NCI-H446 (cell line): ENCODE measurements at regions not wholly inside any gene's neighbourhood (a gene's known extent, or its start where the extent isn't known, plus 50 kb on each side); places are given as distances from the start of the nearest gene placed in this dataset.
"Not testable (repeated sequence)": the region's sequence is repeated elsewhere in the genome, so short reads cannot be mapped to it uniquely, and the experiment has no call there.

ENCODE experiments used
- DNase-seq, 2 experiments: peaks; one replicate each; lab custom pipeline; 2025; lab: John Stamatoyannopoulos, UW

DNA sequence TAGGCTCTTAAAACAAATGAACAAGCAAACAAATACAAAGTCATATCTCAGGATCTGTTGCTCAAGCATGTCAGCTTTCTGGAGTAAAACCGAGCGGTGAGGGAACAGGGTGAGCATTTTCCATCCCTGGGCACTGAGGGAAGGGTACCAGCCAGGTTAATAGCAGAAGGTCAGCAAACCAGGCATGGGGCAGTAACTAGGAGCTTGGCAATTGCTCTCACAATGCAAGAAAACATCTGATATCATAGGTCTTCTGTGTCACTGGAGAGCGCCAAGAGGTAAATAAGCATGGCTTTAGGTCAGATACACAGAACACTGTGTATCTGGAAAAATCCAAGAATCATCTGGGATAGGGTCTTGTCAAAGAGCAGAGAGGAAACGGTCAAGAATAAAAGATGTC is 521.7 kb upstream of the AUTS2 start:
- DNase-seq: no peak

DNA sequence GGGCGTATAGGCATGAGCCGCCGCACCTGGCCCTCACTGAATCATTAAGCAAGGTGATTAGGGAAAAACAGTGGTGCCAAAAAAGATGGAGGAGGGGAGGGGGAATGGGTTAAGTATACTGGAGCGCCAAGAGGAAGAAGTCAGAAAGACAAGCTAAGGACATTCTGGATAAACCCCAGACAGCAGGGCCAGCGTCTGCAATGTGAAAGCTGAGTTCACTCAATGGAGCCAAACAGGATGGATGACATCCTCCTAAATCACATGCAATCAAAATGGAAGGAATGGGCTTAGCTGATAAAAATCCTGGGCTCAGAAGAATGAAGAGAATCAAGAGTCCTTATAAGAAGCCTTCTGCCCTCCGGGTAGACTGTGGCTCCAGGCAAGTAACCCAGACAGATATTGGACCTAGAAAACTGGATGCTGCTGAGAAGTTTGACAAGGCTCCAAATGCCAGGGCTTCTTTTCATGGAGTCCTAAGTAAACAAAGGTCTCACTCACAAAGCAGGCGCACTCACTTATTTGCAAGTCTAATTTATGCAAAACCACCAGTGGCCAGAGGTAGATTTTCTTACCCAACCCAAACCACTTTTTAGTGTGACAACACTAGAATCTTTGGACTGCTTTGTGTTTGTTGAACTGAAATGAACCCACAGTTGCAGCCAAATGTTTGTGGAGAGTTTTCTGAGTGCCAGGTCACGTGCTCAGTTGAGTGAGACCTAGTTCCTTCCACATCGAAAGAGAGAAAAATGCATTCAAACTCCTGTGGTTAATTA is 519.1 kb upstream of the AUTS2 start:
- DNase-seq: no peak

DNA sequence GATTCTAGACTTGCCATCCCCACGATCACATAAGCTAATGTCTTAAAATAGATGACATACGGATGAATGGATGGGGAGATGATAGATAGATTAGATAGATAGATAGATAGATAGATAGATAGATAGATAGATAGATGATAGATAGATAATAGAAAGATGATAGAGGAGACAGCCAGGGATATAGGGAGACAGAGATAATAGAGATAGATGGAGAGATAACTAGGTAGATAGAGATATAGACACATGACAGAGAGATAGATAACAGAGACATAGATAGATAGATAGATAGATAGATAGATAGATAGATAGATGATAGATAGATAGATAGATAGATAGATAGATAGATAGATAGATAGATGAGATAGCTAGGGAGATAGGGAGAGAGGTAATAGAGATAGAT is 511.0 kb upstream of the AUTS2 start:
- DNase-seq: not testable (repeated sequence)

DNA sequence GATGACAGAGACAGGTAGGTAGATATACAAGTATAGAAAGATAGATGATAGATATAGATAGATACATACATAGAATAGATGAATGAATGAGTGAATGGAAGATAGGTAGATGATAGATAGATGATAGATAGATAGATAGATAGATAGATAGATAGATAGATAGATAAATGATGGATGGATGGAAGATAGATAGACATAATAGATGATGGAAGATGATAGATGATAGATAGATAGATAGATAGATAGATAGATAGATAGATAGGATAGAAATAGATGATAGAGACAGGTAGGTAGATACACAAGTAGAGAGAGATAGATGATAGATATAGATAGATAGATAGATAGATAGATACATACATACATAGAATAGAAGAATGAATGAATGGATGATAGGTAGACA is 510.1 kb upstream of the AUTS2 start:
- DNase-seq: no peak

DNA sequence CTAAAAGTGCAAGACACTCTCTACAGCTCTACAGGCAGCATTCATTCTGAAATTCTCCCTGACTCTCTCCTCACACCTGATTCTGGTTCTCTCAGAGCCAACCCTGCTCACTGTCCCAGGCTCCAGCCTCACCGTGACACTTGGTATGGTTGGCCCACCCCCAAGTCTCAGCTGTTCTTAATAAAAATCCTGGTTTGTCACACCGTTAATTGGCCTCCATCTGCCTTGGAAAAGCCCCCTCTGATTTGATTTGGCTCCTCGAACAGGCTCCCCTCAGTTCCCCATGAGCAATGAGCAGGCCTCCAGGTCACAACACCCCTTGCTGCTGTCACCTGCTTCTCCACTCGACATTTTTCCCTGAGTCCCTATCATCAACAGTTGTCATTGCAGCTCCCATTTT is 507.3 kb upstream of the AUTS2 start:
- DNase-seq: no peak

DNA sequence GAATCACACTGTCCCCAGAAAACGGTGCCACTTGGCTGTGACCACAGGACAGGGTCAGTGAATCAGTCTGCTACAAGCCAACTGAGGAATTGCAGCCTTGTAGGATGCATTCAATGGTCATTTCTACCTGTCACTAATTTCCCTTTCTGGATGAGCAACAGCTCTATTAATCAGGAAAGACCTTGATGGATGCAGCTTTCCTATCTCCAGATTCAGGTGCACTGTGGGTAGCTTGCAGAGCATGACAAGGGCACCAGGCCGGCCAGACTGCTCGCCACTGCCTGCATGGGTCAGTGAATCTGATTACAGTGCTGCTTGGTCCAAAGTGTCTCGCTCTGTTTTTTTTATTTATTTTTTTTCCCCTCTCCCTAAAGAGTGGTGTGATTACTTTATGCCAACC is 506.8 kb upstream of the AUTS2 start:
- no peak for DNase-seq

DNA sequence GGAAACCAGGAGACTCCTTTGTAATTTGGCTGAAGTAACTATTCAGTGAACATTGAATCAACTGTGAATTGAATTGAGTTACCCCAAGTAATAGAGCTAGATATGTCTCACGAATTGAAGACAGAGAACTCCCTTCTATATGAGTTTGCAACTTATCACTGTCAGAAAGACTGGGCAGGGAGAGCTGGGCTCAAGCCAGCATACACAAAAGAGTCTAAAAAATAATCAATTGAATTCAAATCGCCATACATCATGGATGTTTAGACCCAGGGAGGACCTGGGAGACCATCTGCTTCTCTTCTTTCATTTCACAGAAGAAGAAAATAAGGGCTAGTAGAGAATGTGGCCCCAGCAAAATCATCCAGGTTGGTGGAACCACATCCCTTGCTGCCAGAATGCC is 503.1 kb upstream of the AUTS2 start:
- DNase-seq: no peak

DNA sequence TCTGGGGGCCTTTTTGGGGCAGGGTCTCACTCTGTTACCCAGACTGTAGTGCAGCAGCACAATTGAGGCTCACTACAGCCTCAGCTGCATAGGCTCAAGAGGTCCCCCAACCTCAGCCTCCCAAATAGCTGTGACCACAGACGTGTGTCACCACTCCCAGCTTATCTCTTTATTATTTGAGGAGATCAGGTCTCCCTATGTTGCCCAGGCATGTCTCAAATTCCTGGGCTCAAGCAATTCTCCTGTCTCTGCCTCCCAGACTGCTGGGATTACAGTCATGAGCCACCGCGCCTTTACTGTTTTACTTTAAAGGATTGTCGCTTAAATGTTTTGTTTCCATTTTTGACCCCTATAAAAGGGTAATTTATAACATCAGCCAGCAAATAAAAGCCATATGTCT is 502.6 kb upstream of the AUTS2 start:
- DNase-seq: no peak

DNA sequence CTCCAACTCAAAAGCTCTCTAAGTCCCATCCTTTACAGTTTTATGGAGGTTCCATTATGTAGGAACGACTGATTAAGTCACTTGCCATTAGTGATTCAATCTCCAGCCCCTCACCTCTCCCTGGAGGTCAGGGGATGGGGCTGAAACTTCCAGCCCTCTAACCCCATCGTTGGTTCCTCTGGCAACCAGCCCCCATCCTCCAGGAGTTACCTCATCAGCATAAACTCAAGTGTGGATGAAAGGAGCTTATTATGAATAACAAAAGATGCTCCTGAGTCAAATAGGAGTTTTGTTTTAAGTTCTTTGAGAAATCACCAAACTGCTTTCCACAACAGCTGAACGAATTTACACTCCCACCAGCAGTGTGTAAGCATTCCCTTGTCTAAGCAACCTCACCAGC is 494.3 kb upstream of the AUTS2 start:
- no peak for DNase-seq

DNA sequence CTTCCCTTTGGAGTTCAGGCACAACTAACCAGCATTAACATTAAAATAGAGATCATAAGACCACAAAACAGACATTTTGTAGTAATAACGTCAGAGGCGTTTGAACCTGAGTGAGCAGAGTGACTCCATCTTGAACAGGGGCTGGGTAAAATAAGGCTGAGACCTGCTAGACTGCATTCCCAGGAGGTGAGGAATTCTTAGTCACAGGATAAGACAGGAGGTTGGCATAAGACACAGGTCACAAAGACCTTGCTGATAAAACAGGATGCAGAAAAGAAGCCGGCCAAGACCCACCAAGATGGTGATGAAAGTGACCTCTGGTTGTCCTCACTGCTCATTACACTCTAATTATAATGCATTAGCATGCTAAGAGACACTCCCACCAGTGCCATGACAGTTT is 493.2 kb upstream of the AUTS2 start:
- DNase-seq: no peak

DNA sequence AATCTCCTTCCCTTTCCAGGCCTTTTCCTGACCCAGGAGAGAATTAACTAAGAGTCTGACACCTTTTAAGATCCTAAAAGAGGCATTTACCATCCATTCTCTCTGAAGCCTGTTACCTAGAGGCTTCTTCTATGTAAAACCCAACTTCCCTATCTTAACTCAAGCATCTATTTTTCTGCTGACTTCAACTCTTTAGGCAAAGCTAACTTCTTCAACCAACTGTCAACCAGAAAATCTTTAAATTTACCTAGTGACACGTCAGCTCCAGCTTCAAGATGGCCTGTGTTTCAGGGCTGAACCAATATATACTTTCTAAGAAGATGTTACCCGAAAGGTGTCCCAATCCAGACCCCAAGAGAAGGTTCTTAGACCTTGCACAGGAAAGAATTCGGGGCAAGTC is 492.3 kb upstream of the AUTS2 start:
- DNase-seq: no peak

DNA sequence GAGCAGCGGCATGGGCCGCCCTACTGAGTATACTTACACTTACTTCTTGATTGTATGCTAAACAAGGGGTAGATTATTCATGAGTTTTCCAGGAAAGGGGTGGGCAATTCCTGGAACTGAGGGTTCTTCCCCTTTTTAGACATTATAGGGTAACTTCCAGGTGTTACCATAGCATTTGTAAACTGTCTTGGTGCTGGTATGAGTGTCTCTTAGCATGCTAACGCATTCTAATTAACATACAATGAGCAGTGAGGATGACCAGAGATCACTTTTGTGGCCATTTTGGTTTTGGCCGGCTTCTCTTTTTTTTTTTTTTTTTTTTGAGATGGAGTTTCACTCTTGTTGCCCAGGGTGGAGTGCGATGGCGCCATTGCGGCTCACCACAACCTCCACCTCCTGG is 491.8 kb upstream of the AUTS2 start:
- DNase-seq: not testable (repeated sequence)

DNA sequence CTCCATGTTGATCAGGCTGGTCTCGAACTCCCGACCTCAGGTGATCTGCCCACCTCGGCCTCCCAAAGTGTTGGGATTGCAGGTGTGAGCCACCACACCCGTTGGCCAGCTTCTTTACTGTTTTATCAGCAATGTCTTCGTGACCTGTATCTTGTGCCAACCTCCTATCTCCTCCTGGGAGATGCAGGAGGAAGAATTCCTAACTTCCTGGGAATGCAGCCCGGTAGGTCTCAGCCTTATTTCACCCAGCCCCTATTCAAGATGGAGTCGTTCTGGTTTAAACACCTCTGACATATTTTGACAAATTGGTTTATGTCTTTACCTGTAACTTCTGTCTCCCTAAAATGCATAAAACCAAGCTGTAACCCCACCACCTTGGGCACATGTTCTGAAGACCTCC is 491.3 kb upstream of the AUTS2 start:
- DNase-seq: not testable (repeated sequence)

DNA sequence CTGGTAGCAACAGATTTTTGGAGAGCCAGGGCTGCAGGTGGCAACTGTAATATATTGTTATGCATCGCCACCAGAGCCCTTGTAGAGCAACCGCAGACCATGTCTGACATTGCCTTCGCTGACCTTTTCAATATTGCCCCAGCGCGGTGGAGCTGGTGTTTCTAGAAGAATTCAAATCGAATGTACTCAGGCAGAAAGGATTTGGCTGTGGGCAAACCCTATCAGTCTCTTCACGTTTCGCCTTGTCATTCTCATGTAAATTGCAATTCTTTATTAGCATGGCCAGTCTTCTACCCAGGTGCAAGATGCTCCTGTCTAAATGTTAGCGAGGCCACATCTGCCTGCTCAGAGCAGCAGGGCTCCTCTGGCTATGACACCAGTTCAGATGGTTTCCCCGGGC is 490.2 kb upstream of the AUTS2 start:
- no peak for DNase-seq

DNA sequence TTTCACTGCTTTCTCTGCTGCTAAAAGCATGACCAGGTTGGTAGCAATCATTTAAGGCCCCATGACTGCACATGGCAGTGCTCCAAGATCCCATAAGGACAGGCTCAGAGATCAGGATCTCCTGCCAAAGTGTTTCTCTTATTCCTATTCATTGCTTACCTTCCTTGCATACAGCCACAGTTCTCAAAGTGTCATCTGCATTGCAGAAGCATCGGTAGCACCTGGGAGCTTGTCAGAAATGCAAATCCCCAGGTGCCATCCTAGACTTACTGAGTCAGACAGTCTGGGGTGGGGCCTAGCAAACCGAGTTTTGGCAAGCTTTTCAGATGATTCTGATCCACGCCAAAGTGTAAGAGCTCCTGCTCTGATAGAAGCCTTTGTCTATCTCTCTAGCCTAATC is 489.0 kb upstream of the AUTS2 start:
- no peak for DNase-seq

DNA sequence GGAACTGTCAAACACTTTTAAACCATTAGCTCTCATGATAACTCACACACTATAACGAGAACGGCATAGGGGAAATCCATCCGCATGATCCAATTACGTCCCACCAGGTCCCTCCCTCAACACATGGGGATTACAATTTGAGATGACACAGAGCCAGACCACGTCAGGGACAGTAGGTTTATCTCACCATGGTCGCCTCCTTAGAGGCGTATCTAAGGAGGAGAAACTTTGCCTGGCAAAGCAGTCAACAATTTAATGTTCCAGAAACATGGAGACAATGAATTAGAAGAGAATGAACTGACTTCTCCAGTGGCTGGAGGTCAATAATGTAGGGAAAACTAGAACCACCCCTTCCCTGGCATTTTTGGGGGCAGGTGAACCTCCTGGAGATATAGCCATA is 488.4 kb upstream of the AUTS2 start:
- DNase-seq: no peak

DNA sequence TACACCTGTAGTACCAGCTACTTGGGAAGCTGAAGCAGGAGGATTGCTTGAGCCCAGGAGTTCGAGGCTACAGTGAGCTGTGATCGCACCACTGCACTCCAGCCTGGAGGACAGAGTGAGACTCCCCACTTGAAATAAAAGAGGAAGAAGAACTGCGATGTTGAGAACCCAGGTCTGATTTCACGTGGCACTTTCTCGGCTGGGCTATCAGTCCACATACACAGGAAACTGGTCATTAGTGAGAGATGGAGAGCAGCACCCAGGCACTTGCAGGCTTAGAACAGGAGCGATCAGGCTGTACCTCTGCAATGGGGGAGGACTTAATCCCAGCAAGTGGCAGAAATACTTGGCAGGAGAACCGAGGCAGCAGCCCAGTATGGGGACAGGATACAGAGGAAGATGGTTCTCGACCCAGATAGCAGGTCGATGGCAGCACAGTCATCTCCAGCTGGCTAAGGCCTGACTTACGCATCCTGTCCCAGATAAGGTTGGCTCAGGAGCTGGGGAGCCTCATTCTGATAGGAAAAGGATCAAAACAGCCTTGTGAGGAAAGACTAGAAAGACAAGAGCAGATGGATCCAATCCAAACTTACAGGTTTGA is 487.7 kb upstream of the AUTS2 start:
- DNase-seq: no peak

DNA sequence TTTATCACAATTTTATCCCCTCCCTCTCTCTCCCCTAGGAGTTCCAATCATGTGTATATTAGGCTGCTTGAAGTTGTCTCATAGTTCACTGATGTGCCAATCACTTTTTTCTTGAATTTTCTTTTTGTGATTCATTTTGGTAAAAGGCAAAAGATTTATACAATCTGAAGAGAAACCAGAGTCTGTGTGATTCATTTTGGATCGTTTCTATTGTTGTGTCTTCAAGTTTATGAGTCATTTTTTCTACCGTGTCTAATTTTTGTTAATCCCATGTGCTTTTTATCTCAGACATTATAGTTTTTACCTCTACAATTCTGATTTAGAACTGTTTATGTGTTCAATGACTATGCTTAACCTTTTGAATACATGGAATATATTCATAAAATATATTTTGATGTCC is 483.9 kb upstream of the AUTS2 start:
- DNase-seq: no peak

DNA sequence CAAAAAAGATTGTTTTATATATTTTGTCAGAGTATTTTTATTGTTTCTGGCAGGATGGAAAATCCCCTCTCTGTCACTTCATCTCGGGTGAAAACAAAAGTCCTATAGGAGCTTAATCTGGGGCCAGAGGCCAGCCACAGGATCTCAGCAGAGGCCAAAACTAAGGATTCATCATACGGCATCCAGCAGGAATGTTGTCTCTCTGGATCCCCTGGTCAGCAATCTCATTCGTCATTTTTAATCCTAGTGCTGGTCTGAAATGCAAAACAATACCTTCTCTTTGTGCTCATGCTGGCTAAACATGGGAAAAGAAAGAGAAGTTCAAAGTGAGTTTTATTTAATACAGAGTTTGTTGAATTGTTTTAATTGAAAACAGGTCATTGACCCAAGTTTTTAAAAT is 482.5 kb upstream of the AUTS2 start:
- DNase-seq: no peak

DNA sequence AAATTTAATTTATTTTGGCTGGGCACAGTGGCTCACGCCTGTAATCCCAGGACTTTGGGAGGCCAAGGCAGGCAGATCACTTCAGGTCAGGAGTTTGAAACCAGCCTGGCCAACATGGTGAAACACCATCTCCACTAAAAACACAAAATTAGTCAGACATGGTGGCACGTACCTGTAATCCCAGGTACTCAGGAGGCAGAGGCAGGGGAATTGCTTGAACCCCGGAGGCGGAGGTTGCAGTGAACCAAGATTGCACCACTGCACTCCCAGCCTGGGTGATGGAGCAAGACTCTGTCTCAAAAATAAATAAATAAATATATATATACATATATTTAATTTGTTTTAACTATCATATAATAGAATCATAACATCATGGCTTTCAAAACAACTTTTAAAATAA is 482.1 kb upstream of the AUTS2 start:
- DNase-seq: not testable (repeated sequence)

DNA sequence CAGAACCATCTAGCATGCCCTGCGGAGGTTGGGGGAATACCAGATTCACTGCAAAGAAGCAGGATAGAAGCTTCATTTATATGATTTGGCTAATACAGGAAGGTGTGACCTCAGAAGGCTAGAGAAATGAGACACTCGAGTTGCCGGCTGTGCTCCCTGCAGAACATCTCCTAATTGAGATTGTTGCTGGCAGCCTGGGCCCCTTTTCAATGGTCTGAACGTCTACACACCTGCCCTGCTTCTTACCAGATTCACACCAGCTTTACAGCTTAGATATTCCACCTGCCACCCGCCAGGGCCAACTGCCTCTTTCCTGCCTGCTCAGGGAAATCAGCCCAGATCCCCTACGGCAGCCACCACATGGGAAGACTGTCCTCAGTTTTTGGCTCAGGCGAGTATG is 475.3 kb upstream of the AUTS2 start:
- DNase-seq: no peak

DNA sequence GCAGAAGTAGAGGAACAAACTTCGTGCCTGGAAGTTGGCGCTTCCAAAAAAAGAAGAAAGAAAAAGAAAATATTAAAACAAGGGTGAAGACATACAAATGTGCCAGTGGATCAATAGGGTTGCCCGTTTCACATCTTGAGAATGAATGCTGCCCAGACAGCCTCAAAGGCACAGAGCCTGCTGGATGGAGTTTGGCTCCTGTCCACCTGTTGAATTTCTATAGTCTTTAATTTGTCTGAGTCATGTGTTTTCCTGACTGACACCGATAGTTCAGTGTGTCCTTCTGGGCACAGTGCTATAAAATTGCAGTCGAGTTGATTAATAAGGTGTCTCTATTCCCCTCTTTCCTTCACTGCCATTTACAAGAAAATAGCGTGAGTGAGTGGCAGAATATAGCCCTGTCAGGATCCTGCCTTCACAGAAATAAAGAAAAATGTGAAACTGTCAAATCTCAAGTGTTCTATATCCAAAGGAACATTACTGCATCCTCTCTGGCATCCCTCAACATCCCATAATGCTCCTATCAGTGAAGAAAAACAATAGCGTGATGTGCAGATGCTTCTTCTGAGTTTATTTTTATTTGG is 471.3 kb upstream of the AUTS2 start:
- DNase-seq: no peak

DNA sequence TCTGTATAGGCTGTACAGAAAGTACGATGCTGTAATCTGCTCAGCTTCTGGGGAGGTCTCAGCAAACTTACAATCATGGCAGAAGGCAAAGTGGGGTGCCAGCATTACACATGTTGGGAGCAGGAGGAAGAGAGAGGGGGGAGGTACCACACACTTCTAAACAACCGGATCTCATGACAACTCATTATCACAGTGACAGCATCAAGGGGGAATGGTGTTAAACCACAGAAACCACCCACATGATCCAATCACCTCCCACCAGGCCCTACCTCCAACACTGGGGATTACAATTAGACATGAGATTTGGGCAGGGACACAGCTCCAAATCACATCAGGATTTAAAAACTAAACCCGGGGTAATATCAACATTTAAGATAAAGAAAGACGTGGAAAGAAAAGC is 468.8 kb upstream of the AUTS2 start:
- no peak for DNase-seq

DNA sequence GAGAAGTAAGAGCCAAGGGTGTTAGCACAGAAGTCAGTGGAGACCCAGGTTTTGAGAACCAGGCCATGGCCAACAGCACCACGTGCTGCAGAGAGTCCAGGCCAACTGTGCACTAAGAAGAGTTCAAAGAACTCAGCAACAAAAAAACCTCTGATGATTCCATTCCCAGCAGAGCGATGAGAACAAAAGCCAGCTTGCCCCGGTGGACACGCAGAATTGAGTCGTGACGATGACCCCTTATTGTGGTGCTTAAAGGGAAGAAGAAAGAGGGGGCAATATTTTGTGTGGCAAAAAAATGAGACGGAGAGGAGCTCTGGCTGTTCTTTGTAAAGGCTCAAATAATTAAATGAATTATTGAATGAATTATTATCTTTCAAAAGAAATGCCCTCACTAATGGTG is 468.3 kb upstream of the AUTS2 start:
- no peak for DNase-seq
